Transverse colon (tissue), 4 donors: ENCODE measurements at regions not wholly inside any gene's neighbourhood (a gene's known extent, or its start where the extent isn't known, plus 50 kb on each side); places are given as distances from the start of the nearest gene placed in this dataset.

ENCODE experiments used
- EP300 ChIP-seq: sonication (generic); formaldehyde crosslinking; IDR thresholded peaks from one replicate; pipeline ENCODE4 v1.6.1; 2017; ENCODE audit warnings: antibody characterized with exemption, low read depth
- POLR2A ChIP-seq: fragments of 450-650 bp; IDR thresholded peaks from one replicate; pipeline ENCODE4 v1.6.1; 2016; ENCODE audit warnings: antibody characterized with exemption, mild to moderate bottlenecking, moderate library complexity
- POLR2AphosphoS5 ChIP-seq, 3 donors: sonication (generic); formaldehyde crosslinking; IDR thresholded peaks; one replicate each; pipeline ENCODE4 v1.6.1; 2016; ENCODE audit warnings: antibody characterized with exemption in 3 of 3
- TF ChIP-seq, protein P1 (sequence below), 5 experiments: fragments of 200-600 bp in 3 of 5; fragments of 450-650 bp in 2 of 5; sonication (generic) in 3 of 5; IDR thresholded peaks; 1 replicate in 2 of 5; 2 replicates in 3 of 5; pipeline ENCODE4 v1.5.1; 2016 to 2017; ENCODE audit warnings: antibody characterized with exemption in 5 of 5, inconsistent platforms in 3 of 5, mild to moderate bottlenecking in 2 of 5, moderate library complexity in 1 of 5

DNA sequence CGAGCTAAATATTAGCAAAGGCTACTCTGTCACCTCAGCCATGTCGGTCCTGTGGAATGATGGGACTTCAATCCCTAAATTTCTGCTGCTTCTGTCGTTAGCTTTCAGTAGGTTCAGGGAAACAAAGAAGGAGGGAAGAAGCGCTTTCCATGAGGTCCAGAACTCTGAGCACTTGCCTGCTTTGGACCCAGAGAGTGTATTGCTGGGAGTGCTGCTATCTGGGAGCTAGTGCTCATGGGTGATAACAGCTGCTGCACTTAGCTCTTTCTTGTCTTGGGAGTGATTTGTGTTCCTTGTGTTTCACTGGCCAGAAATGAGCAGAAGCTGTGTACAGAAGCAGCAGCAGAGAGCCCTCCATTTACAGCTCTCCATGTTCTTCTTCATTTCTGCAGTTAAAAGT is 369.8 kb downstream of the DIPK2A start:
- TF ChIP-seq, protein P1, sequence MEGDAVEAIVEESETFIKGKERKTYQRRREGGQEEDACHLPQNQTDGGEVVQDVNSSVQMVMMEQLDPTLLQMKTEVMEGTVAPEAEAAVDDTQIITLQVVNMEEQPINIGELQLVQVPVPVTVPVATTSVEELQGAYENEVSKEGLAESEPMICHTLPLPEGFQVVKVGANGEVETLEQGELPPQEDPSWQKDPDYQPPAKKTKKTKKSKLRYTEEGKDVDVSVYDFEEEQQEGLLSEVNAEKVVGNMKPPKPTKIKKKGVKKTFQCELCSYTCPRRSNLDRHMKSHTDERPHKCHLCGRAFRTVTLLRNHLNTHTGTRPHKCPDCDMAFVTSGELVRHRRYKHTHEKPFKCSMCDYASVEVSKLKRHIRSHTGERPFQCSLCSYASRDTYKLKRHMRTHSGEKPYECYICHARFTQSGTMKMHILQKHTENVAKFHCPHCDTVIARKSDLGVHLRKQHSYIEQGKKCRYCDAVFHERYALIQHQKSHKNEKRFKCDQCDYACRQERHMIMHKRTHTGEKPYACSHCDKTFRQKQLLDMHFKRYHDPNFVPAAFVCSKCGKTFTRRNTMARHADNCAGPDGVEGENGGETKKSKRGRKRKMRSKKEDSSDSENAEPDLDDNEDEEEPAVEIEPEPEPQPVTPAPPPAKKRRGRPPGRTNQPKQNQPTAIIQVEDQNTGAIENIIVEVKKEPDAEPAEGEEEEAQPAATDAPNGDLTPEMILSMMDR (IDR thresholded peaks at IDR 0.05), result no peak
- TF ChIP-seq POLR2A (no peak), EP300 (no peak), POLR2AphosphoS5 (IDR thresholded peaks at IDR 0.05) (no peak)
